ENCODE measurements at regions not wholly inside any gene's neighbourhood (a gene's known extent, or its start where the extent isn't known, plus 50 kb on each side); places are given as distances from the start of the nearest gene placed in this dataset.

- DNase-seq (ENCODE audit: low read depth, low spot score) = no peak
- TF ChIP-seq, protein P1, sequence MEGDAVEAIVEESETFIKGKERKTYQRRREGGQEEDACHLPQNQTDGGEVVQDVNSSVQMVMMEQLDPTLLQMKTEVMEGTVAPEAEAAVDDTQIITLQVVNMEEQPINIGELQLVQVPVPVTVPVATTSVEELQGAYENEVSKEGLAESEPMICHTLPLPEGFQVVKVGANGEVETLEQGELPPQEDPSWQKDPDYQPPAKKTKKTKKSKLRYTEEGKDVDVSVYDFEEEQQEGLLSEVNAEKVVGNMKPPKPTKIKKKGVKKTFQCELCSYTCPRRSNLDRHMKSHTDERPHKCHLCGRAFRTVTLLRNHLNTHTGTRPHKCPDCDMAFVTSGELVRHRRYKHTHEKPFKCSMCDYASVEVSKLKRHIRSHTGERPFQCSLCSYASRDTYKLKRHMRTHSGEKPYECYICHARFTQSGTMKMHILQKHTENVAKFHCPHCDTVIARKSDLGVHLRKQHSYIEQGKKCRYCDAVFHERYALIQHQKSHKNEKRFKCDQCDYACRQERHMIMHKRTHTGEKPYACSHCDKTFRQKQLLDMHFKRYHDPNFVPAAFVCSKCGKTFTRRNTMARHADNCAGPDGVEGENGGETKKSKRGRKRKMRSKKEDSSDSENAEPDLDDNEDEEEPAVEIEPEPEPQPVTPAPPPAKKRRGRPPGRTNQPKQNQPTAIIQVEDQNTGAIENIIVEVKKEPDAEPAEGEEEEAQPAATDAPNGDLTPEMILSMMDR (IDR thresholded peaks at IDR 0.05; ENCODE audit: low read depth, low read length) = no peak
- H3K4me3 ChIP-seq (ENCODE audit: low read depth, low read length) = no peak overlapping the region
- in situ Hi-C loops (cut with HindIII; ENCODE audit: low sequenced_read_pairs) = no loop called here
Observed at GRCh38 chr21:23009360-23009759, 2011.2 kb downstream of the NCAM2 start.

GRCh38 chr21:23014021-23014420, 2015.8 kb downstream of the NCAM2 start:
- no peak overlapping the region for H3K4me3 ChIP-seq (ENCODE audit: low read depth, low read length)
- in situ Hi-C loops (cut with HindIII; ENCODE audit: low sequenced_read_pairs) = no loop called here
- TF ChIP-seq, protein P1 (IDR thresholded peaks at IDR 0.05; ENCODE audit: low read depth, low read length) = no peak
- DNase-seq (ENCODE audit: low read depth, low spot score) = no peak

GRCh38 chr21:23016617-23017016, 2018.4 kb downstream of the NCAM2 start:
- in situ Hi-C loops (cut with HindIII; ENCODE audit: low sequenced_read_pairs) = no loop called here
- no peak for DNase-seq (ENCODE audit: low read depth, low spot score)
- H3K4me3 ChIP-seq (ENCODE audit: low read depth, low read length) = no peak overlapping the region
- TF ChIP-seq, protein P1 (IDR thresholded peaks at IDR 0.05; ENCODE audit: low read depth, low read length) = no peak

DNA sequence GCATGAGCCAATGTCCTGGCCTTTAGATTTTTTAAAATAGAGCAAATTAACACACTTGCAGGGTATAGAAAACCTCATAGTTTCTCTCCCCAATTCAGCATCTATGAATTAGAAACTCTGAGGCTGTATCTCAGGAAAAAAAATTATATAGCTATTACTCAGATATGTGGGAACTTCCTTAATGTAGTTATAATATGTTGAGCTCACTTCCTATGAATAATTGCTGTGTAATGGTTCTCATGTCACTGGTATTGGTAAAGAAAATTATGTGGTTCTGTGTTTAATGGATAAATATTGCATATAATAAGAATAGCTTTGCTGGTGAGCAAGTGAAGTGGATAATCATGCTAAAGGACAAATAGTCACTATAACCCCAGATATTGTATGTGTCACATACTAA, 2019.8 kb downstream of the NCAM2 start:
- TF ChIP-seq, protein P1 (IDR thresholded peaks at IDR 0.05; ENCODE audit: low read depth, low read length) = no peak
- no peak for DNase-seq (ENCODE audit: low read depth, low spot score)
- in situ Hi-C loops (cut with HindIII; ENCODE audit: low sequenced_read_pairs) = no loop called here
- H3K4me3 ChIP-seq (ENCODE audit: low read depth, low read length) = no peak overlapping the region

- in situ Hi-C loops (cut with HindIII; ENCODE audit: low sequenced_read_pairs) = no loop called here
- TF ChIP-seq, protein P1 (IDR thresholded peaks at IDR 0.05; ENCODE audit: low read depth, low read length) = no peak
- DNase-seq (ENCODE audit: low read depth, low spot score) = no peak
- no peak overlapping the region for H3K4me3 ChIP-seq (ENCODE audit: low read depth, low read length)
Observed at GRCh38 chr21:23020969-23021368, 2022.8 kb downstream of the NCAM2 start.

DNA sequence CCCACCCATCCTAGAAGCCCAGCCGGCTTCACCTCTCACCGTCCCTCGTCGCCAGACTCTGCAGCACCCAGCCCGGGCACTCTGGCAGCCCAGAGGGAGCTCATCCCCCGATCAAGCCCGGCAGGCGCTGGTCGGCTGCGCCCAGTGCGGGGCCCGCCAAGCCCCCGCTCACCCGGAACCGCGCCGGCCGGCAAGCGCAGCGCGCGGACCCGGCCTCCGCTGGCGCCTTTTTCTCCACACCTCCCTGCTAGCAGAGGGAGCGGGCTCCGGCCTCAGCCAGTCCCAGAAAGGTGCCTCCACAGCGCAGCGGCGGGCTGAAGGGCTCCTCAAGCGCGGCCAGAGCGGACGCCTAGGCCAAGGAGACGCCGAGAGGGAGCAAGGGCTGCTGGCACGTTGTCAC, 2023.3 kb downstream of the NCAM2 start:
- TF ChIP-seq, protein P1 (IDR thresholded peaks at IDR 0.05; ENCODE audit: low read depth, low read length) = no peak
- in situ Hi-C loops (cut with HindIII; ENCODE audit: low sequenced_read_pairs) = no loop called here
- no peak for DNase-seq (ENCODE audit: low read depth, low spot score)
- no peak overlapping the region for H3K4me3 ChIP-seq (ENCODE audit: low read depth, low read length)

DNA sequence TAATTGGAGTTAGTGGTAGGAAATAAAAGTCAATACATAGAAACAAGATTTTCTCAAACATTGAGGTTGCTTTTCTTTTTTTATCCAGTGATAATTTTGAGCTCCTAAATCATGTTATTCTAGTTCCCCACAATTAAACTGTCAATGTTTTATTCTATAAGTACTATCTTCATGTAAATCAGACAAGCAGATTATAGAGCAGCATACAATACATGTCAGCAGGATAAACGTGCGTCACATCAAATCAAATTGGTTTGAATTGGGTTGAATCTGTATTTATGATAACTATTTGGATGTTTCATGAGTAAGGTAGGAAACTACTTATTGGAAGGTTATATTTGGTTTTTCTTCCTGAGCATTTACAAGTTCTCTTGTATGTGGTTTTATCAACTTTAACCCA, 2028.7 kb downstream of the NCAM2 start:
- in situ Hi-C loops (cut with HindIII; ENCODE audit: low sequenced_read_pairs) = no loop called here
- TF ChIP-seq, protein P1 (IDR thresholded peaks at IDR 0.05; ENCODE audit: low read depth, low read length) = no peak
- no peak for DNase-seq (ENCODE audit: low read depth, low spot score)
- H3K4me3 ChIP-seq (ENCODE audit: low read depth, low read length) = no peak overlapping the region
